H9 (cell line): ENCODE measurements at regions not wholly inside any gene's neighbourhood (a gene's known extent, or its start where the extent isn't known, plus 50 kb on each side); places are given as distances from the start of the nearest gene placed in this dataset.

Experiments used
- DNase-seq: peaks from one replicate; pipeline ENCODE4 v3.0.0-alpha.2; 2017
- H2AFZ ChIP-seq: one replicate; pipeline ENCODE4 v1.6.1; 2013; ENCODE audit warnings: mild to moderate bottlenecking, low read length, control low read depth, moderate library complexity
- H2AK5ac ChIP-seq: 2 replicates; pipeline ENCODE4 v1.6.1; 2013; ENCODE audit warnings: low read length, control low read depth, mixed read lengths; ENCODE audit not compliant: insufficient read length
- H2BK120ac ChIP-seq: one replicate; pipeline ENCODE4 v1.6.1; 2013; ENCODE audit warnings: low read depth, mild to moderate bottlenecking, low read length, control low read depth, inconsistent platforms; ENCODE audit not compliant: poor library complexity, severe bottlenecking
- H2BK12ac ChIP-seq: 2 replicates; pipeline ENCODE4 v1.6.1; 2013; ENCODE audit warnings: low read length, control low read depth, mixed read lengths, low read depth; ENCODE audit not compliant: insufficient read length
- H2BK15ac ChIP-seq: 2 replicates; pipeline ENCODE4 v1.6.1; 2013; ENCODE audit warnings: low read depth, low read length, control low read depth
- H2BK20ac ChIP-seq: one replicate; pipeline ENCODE4 v1.6.1; 2013; ENCODE audit warnings: low read depth, mild to moderate bottlenecking, low read length, control low read depth, inconsistent platforms; ENCODE audit not compliant: poor library complexity, severe bottlenecking
- H2BK5ac ChIP-seq: 2 replicates; pipeline ENCODE4 v1.6.1; 2013; ENCODE audit warnings: low read length, control low read depth, mixed read lengths; ENCODE audit not compliant: insufficient read length
- H3K14ac ChIP-seq: 2 replicates; pipeline ENCODE4 v1.6.1; 2013; ENCODE audit warnings: low read length, control low read depth; ENCODE audit not compliant: insufficient read depth
- H3K18ac ChIP-seq: 2 replicates; pipeline ENCODE4 v1.6.1; 2013; ENCODE audit warnings: low read depth, mild to moderate bottlenecking, mixed read lengths, low read length, control low read depth; ENCODE audit not compliant: insufficient read length
- H3K23ac ChIP-seq: 2 replicates; pipeline ENCODE4 v1.6.1; 2013; ENCODE audit warnings: low read length, control low read depth, mixed read lengths, low read depth; ENCODE audit not compliant: insufficient read length
- H3K23me2 ChIP-seq: 2 replicates; pipeline ENCODE4 v1.6.1; 2013; ENCODE audit warnings: low read depth, mild to moderate bottlenecking, mixed read lengths, low read length, control low read depth; ENCODE audit not compliant: insufficient read length, poor library complexity, severe bottlenecking
- H3K27ac ChIP-seq: 2 replicates; pipeline ENCODE4 v1.5.1; 2013; ENCODE audit warnings: low read length, control low read depth, mixed read lengths, low read depth; ENCODE audit not compliant: insufficient read length
- H3K27me3 ChIP-seq: 2 replicates; pipeline ENCODE4 v1.6.1; 2013; ENCODE audit warnings: low read length, control low read depth, inconsistent platforms; ENCODE audit not compliant: insufficient read depth
- H3K4ac ChIP-seq: 2 replicates; pipeline ENCODE4 v1.6.1; 2013; ENCODE audit warnings: low read depth, mild to moderate bottlenecking, control low read depth, inconsistent platforms, low read length, moderate library complexity
- H3K4me1 ChIP-seq: 2 replicates; pipeline ENCODE4 v1.6.1; 2013; ENCODE audit warnings: low read length, control low read depth, inconsistent platforms; ENCODE audit not compliant: insufficient read depth
- H3K4me2 ChIP-seq: 2 replicates; pipeline ENCODE4 v1.6.1; 2013; ENCODE audit warnings: low read length, control low read depth, mixed read lengths; ENCODE audit not compliant: insufficient read length, insufficient read depth
- H3K56ac ChIP-seq: 2 replicates; pipeline ENCODE4 v1.6.1; 2013; ENCODE audit warnings: low read depth, mild to moderate bottlenecking, mixed read lengths, low read length, control low read depth; ENCODE audit not compliant: insufficient read length
- H3K79me1 ChIP-seq: 2 replicates; pipeline ENCODE4 v1.6.1; 2013; ENCODE audit warnings: low read depth, mild to moderate bottlenecking, moderate library complexity, low read length, control low read depth, inconsistent platforms; ENCODE audit not compliant: insufficient read depth, poor library complexity, severe bottlenecking
- H3K79me2 ChIP-seq: 2 replicates; pipeline ENCODE4 v1.6.1; 2013; ENCODE audit warnings: low read length, control low read depth, inconsistent platforms; ENCODE audit not compliant: insufficient read depth
- H3K9ac ChIP-seq: 2 replicates; pipeline ENCODE4 v1.6.1; 2013; ENCODE audit warnings: low read length, control low read depth, mixed read lengths; ENCODE audit not compliant: insufficient read length; ENCODE audit errors: extremely low read depth
- H3K9me3 ChIP-seq: one replicate; pipeline ENCODE4 v1.6.1; 2013; ENCODE audit warnings: low read depth, low read length, inconsistent platforms; ENCODE audit not compliant: control insufficient read depth
- H3T11ph ChIP-seq: one replicate; pipeline ENCODE4 v1.6.1; 2013; ENCODE audit warnings: mild to moderate bottlenecking, low read length, control low read depth, inconsistent platforms
- H4K20me1 ChIP-seq: one replicate; pipeline ENCODE4 v1.6.1; 2013; ENCODE audit not compliant: control insufficient read depth, insufficient read length, insufficient read depth
- H4K5ac ChIP-seq: 2 replicates; pipeline ENCODE4 v1.6.1; 2013; ENCODE audit warnings: low read depth, mild to moderate bottlenecking, mixed read lengths, low read length, control low read depth; ENCODE audit not compliant: insufficient read length
- H4K8ac ChIP-seq: replicated peaks from 2 replicates; pipeline ENCODE4 v1.6.1; 2013; ENCODE audit warnings: low read length, control low read depth, mixed read lengths, low read depth; ENCODE audit not compliant: insufficient read length
- H4K91ac ChIP-seq: 2 replicates; pipeline ENCODE4 v1.6.1; 2013; ENCODE audit warnings: low read depth, mild to moderate bottlenecking, moderate library complexity, mixed read lengths, low read length, control low read depth; ENCODE audit not compliant: insufficient read length
- H3K27ac Mint-ChIP-seq, 3 experiments: 2 replicates in 2 of 3; 3 replicates in 1 of 3; pipeline ENCODE4 v1.8.0; 2020 to 2021; ENCODE audit warnings: mixed read lengths in 3 of 3, mild to moderate bottlenecking in 1 of 3, moderate library complexity in 1 of 3
- H3K27me3 Mint-ChIP-seq: 2 replicates; pipeline ENCODE4 v1.8.0; 2021; ENCODE audit warnings: low read depth, mild to moderate bottlenecking, moderate library complexity, mixed read lengths
- H3K36me3 Mint-ChIP-seq, 3 experiments: 2 replicates in 2 of 3; 3 replicates in 1 of 3; pipeline ENCODE4 v1.8.0; 2020 to 2021; ENCODE audit warnings: low read depth in 3 of 3, mixed read lengths in 3 of 3; ENCODE audit not compliant: insufficient read depth in 1 of 3
- H3K4me1 Mint-ChIP-seq, 2 experiments: 2 replicates each; pipeline ENCODE4 v1.8.0; 2020; ENCODE audit warnings: mixed read lengths in 2 of 2
- H3K4me3 Mint-ChIP-seq, 2 experiments: 2 replicates in 1 of 2; 3 replicates in 1 of 2; pipeline ENCODE4 v1.8.0; 2020 to 2021; ENCODE audit warnings: mild to moderate bottlenecking in 2 of 2, mixed read lengths in 2 of 2, moderate library complexity in 1 of 2
- H3K9me3 Mint-ChIP-seq, 2 experiments: 2 replicates in 1 of 2; 3 replicates in 1 of 2; pipeline ENCODE4 v1.8.0; 2020; ENCODE audit warnings: mild to moderate bottlenecking in 2 of 2, mixed read lengths in 2 of 2, moderate library complexity in 1 of 2
- TF ChIP-seq, protein P1 (sequence below): fragments of 200-600 bp; sonication (generic); conservative IDR thresholded peaks from 3 replicates; pipeline ENCODE4 v1.8.0; 2021; ENCODE audit warnings: antibody characterized with exemption, mild to moderate bottlenecking

DNA sequence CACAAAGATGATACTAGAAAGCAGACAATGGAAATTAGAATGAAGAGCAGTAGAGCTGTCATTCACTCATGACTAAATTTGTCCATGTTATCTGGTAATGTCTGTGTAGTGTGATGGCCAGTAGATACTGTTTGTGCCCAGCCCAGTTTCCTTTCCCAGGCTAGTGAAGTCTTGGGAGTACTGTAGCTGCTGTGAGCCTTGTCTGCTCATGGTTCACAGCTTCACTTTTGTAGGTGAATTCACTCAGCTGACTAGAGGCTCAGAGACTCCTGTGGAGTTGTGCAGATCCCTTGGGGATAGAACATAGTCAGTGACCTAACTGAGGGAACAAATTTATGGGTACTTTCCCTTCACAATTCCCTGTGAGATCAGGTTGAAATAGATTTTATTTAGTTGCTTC is 572.5 kb downstream of the ARL4A start:
- H3K4me1 Mint-ChIP-seq, result no peaks in the 10 kb centered on the region
- no peak overlapping the region for H2BK5ac ChIP-seq
- no peaks in the 10 kb centered on the region for H3K27me3 ChIP-seq
- no peak overlapping the region for H2BK12ac ChIP-seq
- H3T11ph ChIP-seq, result no peak overlapping the region
- no peak for DNase-seq
- H4K8ac ChIP-seq, result no peak overlapping the region
- no peaks in the 10 kb centered on the region for H3K23me2 ChIP-seq
- no peak overlapping the region for H3K4ac ChIP-seq
- H2BK120ac ChIP-seq, result no peak overlapping the region
- no peaks in the 10 kb centered on the region for H3K79me2 ChIP-seq
- no peaks in the 10 kb centered on the region for H3K4me1 ChIP-seq
- no peaks in the 10 kb centered on the region for H4K20me1 ChIP-seq
- H3K9ac ChIP-seq, result no peak overlapping the region
- H2AK5ac ChIP-seq, result no peak overlapping the region
- H2BK15ac ChIP-seq, result no peak overlapping the region
- H3K23ac ChIP-seq, result no peak overlapping the region
- no peaks in the 10 kb centered on the region for H3K9me3 ChIP-seq
- H4K91ac ChIP-seq, result no peak overlapping the region
- H3K4me3 Mint-ChIP-seq, result no peak overlapping the region
- no peaks in the 10 kb centered on the region for H3K9me3 Mint-ChIP-seq
- H3K4me2 ChIP-seq, result no peak overlapping the region
- H3K14ac ChIP-seq, result no peak overlapping the region
- H3K27ac Mint-ChIP-seq, result no peak overlapping the region
- H3K56ac ChIP-seq, result no peak overlapping the region
- H3K36me3 Mint-ChIP-seq, result no peaks in the 10 kb centered on the region
- no peak overlapping the region for H2AFZ ChIP-seq
- no peak overlapping the region for H2BK20ac ChIP-seq
- no peak overlapping the region for H4K5ac ChIP-seq
- no peaks in the 10 kb centered on the region for H3K79me1 ChIP-seq
- TF ChIP-seq, protein P1, sequence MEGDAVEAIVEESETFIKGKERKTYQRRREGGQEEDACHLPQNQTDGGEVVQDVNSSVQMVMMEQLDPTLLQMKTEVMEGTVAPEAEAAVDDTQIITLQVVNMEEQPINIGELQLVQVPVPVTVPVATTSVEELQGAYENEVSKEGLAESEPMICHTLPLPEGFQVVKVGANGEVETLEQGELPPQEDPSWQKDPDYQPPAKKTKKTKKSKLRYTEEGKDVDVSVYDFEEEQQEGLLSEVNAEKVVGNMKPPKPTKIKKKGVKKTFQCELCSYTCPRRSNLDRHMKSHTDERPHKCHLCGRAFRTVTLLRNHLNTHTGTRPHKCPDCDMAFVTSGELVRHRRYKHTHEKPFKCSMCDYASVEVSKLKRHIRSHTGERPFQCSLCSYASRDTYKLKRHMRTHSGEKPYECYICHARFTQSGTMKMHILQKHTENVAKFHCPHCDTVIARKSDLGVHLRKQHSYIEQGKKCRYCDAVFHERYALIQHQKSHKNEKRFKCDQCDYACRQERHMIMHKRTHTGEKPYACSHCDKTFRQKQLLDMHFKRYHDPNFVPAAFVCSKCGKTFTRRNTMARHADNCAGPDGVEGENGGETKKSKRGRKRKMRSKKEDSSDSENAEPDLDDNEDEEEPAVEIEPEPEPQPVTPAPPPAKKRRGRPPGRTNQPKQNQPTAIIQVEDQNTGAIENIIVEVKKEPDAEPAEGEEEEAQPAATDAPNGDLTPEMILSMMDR, result no peak
- no peaks in the 10 kb centered on the region for H3K27me3 Mint-ChIP-seq
- H3K18ac ChIP-seq, result no peak overlapping the region
- H3K27ac ChIP-seq, result no peak overlapping the region
